Fibroblast of lung (primary cell): ENCODE measurements at regions not wholly inside any gene's neighbourhood (a gene's known extent, or its start where the extent isn't known, plus 50 kb on each side); places are given as distances from the start of the nearest gene placed in this dataset.

ENCODE experiments used
- DNase-seq, 2 donors: peaks; one replicate each; pipeline versions ENCODE4 v3.0.0 to v3.0.0-alpha.2; 2010; ENCODE audit warnings: low read depth in 2 of 2
- H2AFZ ChIP-seq: 2 replicates; pipeline ENCODE4 v1.5.1; 2012; ENCODE audit warnings: low read length, control low read depth, inconsistent platforms
- H3K27ac ChIP-seq: 2 replicates; pipeline ENCODE4 v1.5.1; 2011; ENCODE audit warnings: low read length, control low read depth; ENCODE audit not compliant: insufficient read depth
- H3K27me3 ChIP-seq: 2 replicates; pipeline ENCODE4 v1.5.1; 2011; ENCODE audit warnings: mild to moderate bottlenecking, low read length; ENCODE audit not compliant: control insufficient read depth, insufficient read depth
- H3K36me3 ChIP-seq: 2 replicates; pipeline ENCODE4 v1.5.1; 2011; ENCODE audit warnings: low read length; ENCODE audit not compliant: control insufficient read depth, insufficient read depth
- H3K4me1 ChIP-seq: 2 replicates; pipeline ENCODE4 v1.5.1; 2011; ENCODE audit warnings: low read length; ENCODE audit not compliant: control insufficient read depth, insufficient read depth; ENCODE audit errors: extremely low read depth
- H3K4me2 ChIP-seq: 2 replicates; pipeline ENCODE4 v1.5.1; 2011; ENCODE audit warnings: low read length, control low read depth; ENCODE audit not compliant: insufficient read depth; ENCODE audit errors: extremely low read depth
- H3K4me3 ChIP-seq, 4 experiments: fragments of 200-600 bp in 1 of 4; sonication (generic) in 1 of 4; replicated peaks in 1 of 4; 2 replicates each; pipeline ENCODE4 v1.5.1; 2011 to 2016; ENCODE audit warnings: low read length in 4 of 4, low read depth in 3 of 4, mild to moderate bottlenecking in 3 of 4, control low read depth in 2 of 4, inconsistent platforms in 1 of 4, mixed read lengths in 1 of 4; ENCODE audit not compliant: insufficient read depth in 1 of 4; ENCODE audit errors: control extremely low read depth in 1 of 4
- H3K79me2 ChIP-seq: 2 replicates; pipeline ENCODE4 v1.5.1; 2012; ENCODE audit warnings: mild to moderate bottlenecking, low read length, inconsistent platforms; ENCODE audit not compliant: control insufficient read depth, insufficient read depth
- H3K9ac ChIP-seq: 2 replicates; pipeline ENCODE4 v1.5.1; 2011; ENCODE audit warnings: mild to moderate bottlenecking, low read length, control low read depth; ENCODE audit not compliant: insufficient read depth
- H3K9me3 ChIP-seq: 2 replicates; pipeline ENCODE4 v1.5.1; 2012; ENCODE audit warnings: low read depth, low read length; ENCODE audit not compliant: control insufficient read depth, insufficient read depth
- H4K20me1 ChIP-seq: 2 replicates; pipeline ENCODE4 v1.5.1; 2011; ENCODE audit warnings: low read length; ENCODE audit not compliant: control insufficient read depth, insufficient read depth; ENCODE audit errors: extremely low read depth
- EZH2 ChIP-seq: IDR thresholded peaks from 2 replicates; pipeline ENCODE4 v1.5.1; 2012; ENCODE audit warnings: low read length, control low read depth, mild to moderate bottlenecking; ENCODE audit errors: missing control alignments
- TF ChIP-seq, protein P1 (sequence below), 2 donors: IDR thresholded peaks in 1 of 2; conservative IDR thresholded peaks in 1 of 2; 1 replicate in 1 of 2; 2 replicates in 1 of 2; pipeline ENCODE4 v1.5.1; 2011 to 2012; ENCODE audit warnings: low read length in 2 of 2, control low read depth in 1 of 2, inconsistent platforms in 1 of 2, low read depth in 1 of 2, mild to moderate bottlenecking in 1 of 2

DNA sequence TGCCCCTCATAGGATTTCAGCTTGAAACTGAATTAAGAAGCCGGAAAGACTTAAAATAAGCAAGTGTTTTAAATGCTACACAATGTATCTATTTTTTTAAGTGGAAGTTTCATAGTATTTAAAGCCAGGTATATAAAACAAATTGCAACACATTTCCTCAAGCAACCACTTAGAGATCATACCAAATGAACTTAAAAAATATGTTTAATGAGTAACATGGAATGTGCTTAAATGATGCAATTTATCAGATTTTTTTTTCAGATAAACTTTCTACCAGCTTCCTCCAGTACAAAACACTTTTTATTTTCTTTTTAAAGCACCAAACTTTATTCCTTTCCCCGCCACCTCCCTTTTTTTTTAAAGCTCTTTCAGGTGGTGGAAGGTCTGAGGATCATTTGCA is 534.3 kb downstream of the BMP2 start:
- H4K20me1 ChIP-seq: no peaks in the 10 kb centered on the region
- H3K4me1 ChIP-seq: no peaks in the 10 kb centered on the region
- no peaks in the 10 kb centered on the region for H3K9me3 ChIP-seq
- no peaks in the 10 kb centered on the region for H3K79me2 ChIP-seq
- no peak overlapping the region for H3K9ac ChIP-seq
- no peak for DNase-seq
- no peaks in the 10 kb centered on the region for H3K27me3 ChIP-seq
- H3K36me3 ChIP-seq: no peaks in the 10 kb centered on the region
- H2AFZ ChIP-seq: no peak overlapping the region
- H3K4me2 ChIP-seq: no peak overlapping the region
- TF ChIP-seq, protein P1, sequence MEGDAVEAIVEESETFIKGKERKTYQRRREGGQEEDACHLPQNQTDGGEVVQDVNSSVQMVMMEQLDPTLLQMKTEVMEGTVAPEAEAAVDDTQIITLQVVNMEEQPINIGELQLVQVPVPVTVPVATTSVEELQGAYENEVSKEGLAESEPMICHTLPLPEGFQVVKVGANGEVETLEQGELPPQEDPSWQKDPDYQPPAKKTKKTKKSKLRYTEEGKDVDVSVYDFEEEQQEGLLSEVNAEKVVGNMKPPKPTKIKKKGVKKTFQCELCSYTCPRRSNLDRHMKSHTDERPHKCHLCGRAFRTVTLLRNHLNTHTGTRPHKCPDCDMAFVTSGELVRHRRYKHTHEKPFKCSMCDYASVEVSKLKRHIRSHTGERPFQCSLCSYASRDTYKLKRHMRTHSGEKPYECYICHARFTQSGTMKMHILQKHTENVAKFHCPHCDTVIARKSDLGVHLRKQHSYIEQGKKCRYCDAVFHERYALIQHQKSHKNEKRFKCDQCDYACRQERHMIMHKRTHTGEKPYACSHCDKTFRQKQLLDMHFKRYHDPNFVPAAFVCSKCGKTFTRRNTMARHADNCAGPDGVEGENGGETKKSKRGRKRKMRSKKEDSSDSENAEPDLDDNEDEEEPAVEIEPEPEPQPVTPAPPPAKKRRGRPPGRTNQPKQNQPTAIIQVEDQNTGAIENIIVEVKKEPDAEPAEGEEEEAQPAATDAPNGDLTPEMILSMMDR (conservative IDR thresholded peaks at IDR 0.05 in 1 of 2, IDR thresholded peaks at IDR 0.05 in 1 of 2; ENCODE audit: low read depth in 1 of 2, low read length in 2 of 2): no peak
- TF ChIP-seq EZH2: no peak
- H3K4me3 ChIP-seq: no peak overlapping the region
- no peak overlapping the region for H3K27ac ChIP-seq

DNA sequence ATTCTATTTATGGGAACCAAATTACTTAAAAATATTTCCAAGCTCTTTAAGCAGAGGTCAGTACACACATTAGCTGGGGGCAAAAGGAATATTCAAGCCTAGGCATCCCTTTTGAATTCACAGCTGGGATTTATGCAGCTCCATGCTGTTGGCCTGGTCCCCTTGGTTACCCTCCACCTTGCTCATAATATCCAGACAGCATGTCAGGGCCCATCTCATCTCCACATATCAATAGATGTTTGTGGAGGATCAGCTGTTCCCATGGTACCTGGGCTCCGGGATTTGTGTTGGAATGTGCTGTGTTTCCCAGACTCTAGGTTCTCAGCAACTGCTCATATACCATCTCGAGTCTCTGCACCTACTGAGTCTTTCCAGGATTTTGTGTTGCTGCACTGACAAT is 534.8 kb downstream of the BMP2 start:
- Histone ChIP-seq H3K27me3 (no peaks in the 10 kb centered on the region), H3K27ac (no peak overlapping the region), H3K36me3 (no peaks in the 10 kb centered on the region), H3K9ac (no peak overlapping the region), H3K4me1 (no peaks in the 10 kb centered on the region), H2AFZ (no peak overlapping the region), H3K4me2 (no peak overlapping the region), H3K4me3 (no peak overlapping the region), H3K9me3 (no peaks in the 10 kb centered on the region), H3K79me2 (no peaks in the 10 kb centered on the region), H4K20me1 (no peaks in the 10 kb centered on the region)
- no peak for DNase-seq
- no peak for TF ChIP-seq EZH2
- TF ChIP-seq, protein P1 (conservative IDR thresholded peaks at IDR 0.05 in 1 of 2, IDR thresholded peaks at IDR 0.05 in 1 of 2; ENCODE audit: low read depth in 1 of 2, low read length in 2 of 2): no peak

DNA sequence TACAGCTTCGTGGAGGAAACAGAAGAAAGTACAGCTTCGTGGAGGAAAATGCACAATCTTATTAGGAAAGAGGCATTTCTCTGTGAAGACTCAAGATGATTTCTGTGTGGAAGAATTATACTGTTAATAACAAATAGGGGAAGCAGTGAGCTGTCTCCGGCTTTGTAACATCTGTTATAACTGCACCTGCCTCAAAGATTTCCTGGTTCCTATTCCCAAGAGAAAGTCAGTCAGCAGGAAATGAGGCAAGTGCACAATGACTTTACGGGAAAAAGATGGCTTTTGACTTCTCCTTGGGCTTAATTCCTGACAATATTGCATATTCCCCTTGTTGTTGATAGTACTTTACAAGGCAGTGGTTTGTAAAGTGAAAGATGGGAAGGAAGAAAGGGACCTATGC is 538.5 kb downstream of the BMP2 start:
- Histone ChIP-seq H2AFZ (no peak overlapping the region), H3K9ac (no peak overlapping the region)
- TF ChIP-seq, protein P1 (conservative IDR thresholded peaks at IDR 0.05 in 1 of 2, IDR thresholded peaks at IDR 0.05 in 1 of 2; ENCODE audit: low read depth in 1 of 2, low read length in 2 of 2): no peak
- TF ChIP-seq EZH2: no peak

More for the DNA sequence above, 538.5 kb downstream of the BMP2 start:
- H3K79me2 ChIP-seq: no peaks in the 10 kb centered on the region
- H3K9me3 ChIP-seq: no peaks in the 10 kb centered on the region
- DNase-seq: no peak
- H4K20me1 ChIP-seq: no peaks in the 10 kb centered on the region
- no peak overlapping the region for H3K4me3 ChIP-seq
- no peaks in the 10 kb centered on the region for H3K4me1 ChIP-seq
- H3K27me3 ChIP-seq: no peaks in the 10 kb centered on the region
- no peak overlapping the region for H3K27ac ChIP-seq
- H3K4me2 ChIP-seq: no peak overlapping the region
- no peaks in the 10 kb centered on the region for H3K36me3 ChIP-seq
